Activated naive CD4-positive, alpha-beta T cell treated with anti-CD3 and anti-CD28 coated beads, Interleukin-2, amount 50 U/mL, for 24 hours (primary cell): ENCODE measurements at regions not wholly inside any gene's neighbourhood (a gene's known extent, or its start where the extent isn't known, plus 50 kb on each side); places are given as distances from the start of the nearest gene placed in this dataset.

ENCODE experiments used
- H3K27ac Mint-ChIP-seq: one replicate; pipeline ENCODE4 v1.8.0; 2021; ENCODE audit warnings: mild to moderate bottlenecking, mixed read lengths
- H3K27me3 Mint-ChIP-seq: one replicate; pipeline ENCODE4 v1.8.0; 2021; ENCODE audit warnings: mixed read lengths
- H3K36me3 Mint-ChIP-seq: one replicate; pipeline ENCODE4 v1.8.0; 2021; ENCODE audit warnings: mixed read lengths
- H3K4me1 Mint-ChIP-seq: one replicate; pipeline ENCODE4 v1.8.0; 2021; ENCODE audit warnings: mixed read lengths
- H3K4me3 Mint-ChIP-seq: one replicate; pipeline ENCODE4 v1.8.0; 2021; ENCODE audit warnings: mild to moderate bottlenecking, mixed read lengths
- H3K9me3 Mint-ChIP-seq: one replicate; pipeline ENCODE4 v1.8.0; 2021; ENCODE audit warnings: mixed read lengths

DNA sequence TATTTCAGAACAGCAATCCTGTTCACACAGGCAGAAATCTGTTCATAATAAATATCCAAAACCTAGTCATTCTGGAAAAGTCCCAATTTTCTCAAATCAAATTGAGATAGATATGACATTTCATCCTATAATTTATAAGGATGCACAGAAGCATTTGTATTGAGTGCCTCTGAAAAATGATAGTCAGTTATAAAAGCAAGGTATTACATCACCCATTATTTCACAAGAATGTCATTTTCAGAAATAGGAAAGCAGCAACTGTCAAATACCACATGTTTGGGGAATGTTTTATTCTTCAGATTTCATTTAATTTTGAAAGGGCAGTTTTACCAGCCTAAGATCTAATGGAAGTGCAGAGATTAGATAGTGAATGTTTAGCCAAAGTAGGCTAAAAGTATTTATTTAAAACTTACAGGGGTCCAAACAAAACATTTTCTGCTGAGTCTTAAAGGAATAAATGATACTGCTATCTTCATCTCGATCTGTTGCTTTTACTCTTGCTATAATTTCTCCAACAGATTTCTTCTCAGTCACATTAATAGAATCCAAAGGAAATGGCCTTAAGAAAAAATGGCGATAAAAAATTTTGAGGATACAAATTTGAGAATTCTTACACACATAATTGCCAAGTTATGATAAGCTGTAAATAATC lies 185.8 kb downstream of the HGF start:
- H3K36me3 Mint-ChIP-seq, result no peaks in the 10 kb centered on the region
- no peak overlapping the region for H3K4me3 Mint-ChIP-seq
- peaks cover 11% of the 10 kb centered on the region for H3K9me3 Mint-ChIP-seq
- H3K27me3 Mint-ChIP-seq, result no peaks in the 10 kb centered on the region
- H3K4me1 Mint-ChIP-seq, result no peaks in the 10 kb centered on the region
- no peak overlapping the region for H3K27ac Mint-ChIP-seq

DNA sequence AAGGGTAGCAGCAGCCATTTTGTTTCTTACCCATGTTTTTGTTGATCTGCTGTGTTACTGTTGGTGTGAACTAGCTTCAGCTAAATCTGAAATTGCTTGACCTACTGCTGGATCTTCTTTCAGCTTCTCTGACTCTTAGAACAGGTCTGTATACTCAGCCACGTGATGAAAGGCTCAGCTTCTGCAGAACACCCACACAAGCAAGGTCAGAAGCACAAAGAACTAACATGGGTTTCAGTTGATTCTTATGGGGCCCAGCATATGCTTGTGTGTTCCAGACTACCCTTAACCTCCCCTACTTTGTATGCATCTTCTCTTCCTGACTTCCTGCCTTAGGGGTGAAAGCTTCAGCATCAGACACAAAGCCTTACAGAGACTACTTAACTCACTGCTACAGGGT lies 186.8 kb downstream of the HGF start:
- no peaks in the 10 kb centered on the region for H3K27me3 Mint-ChIP-seq
- no peaks in the 10 kb centered on the region for H3K36me3 Mint-ChIP-seq
- no peak overlapping the region for H3K27ac Mint-ChIP-seq
- peaks cover 12% of the 10 kb centered on the region for H3K9me3 Mint-ChIP-seq
- H3K4me1 Mint-ChIP-seq, result no peaks in the 10 kb centered on the region
- H3K4me3 Mint-ChIP-seq, result no peak overlapping the region

- Mint-ChIP-seq H3K9me3 (peaks cover 9% of the 10 kb centered on the region), H3K4me3 (no peak overlapping the region), H3K27me3 (no peaks in the 10 kb centered on the region), H3K36me3 (no peaks in the 10 kb centered on the region), H3K27ac (no peak overlapping the region), H3K4me1 (no peaks in the 10 kb centered on the region)
Measured at GRCh38 chr7:81577642-81578340, 192.1 kb downstream of the HGF start.

DNA sequence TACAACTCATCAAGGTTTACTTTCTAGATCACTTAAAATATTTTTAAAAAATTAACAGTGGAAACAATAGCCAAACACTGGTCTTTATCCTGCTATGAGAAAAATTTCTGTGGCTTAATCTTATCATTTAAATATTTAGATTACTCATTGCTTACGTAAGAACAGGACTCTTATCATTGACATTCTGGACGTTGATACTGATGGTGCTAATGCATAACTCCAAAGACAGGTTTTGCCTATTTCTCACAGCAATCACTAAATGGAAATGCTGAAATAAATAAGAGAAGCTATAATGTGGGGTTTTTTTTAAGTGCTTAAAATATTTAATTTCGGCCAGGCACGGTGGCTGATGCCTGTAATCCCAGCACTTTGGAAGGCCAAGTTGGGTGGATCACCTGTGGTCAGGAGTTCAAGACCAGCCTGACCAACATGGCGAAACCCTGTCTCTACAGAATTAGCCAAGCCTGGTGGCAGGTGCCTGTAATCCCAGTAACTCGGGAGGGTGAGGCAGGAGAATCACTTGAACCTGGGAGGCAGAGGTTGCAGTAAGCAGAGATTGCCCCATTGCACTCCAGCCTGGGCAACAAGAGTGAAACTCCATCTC lies 195.0 kb downstream of the HGF start:
- Mint-ChIP-seq H3K9me3 (peaks cover 5% of the 10 kb centered on the region), H3K36me3 (no peaks in the 10 kb centered on the region), H3K4me1 (no peaks in the 10 kb centered on the region), H3K27me3 (no peaks in the 10 kb centered on the region), H3K4me3 (no peak overlapping the region), H3K27ac (no peak overlapping the region)

DNA sequence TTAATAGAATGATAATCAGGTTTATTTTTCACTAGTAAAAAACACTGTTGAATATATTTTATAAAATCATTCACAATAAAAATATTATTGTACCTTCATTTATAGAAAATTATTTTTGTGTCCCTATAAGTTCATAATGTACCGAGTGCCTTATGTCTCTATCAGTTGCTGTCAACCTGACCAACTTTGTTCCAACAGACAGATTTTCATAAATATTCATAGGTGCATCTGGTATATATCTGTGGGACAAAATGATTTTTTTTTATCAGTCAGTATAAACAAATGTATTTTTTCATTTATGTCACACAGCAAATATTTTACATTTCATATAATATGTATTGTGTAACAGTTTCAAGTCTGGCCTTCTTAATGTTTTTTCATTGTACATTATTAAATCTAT lies 195.9 kb downstream of the HGF start:
- H3K27ac Mint-ChIP-seq, result no peak overlapping the region
- peaks cover under 1% of the 10 kb centered on the region for H3K9me3 Mint-ChIP-seq
- no peaks in the 10 kb centered on the region for H3K4me1 Mint-ChIP-seq
- H3K36me3 Mint-ChIP-seq, result no peaks in the 10 kb centered on the region
- no peaks in the 10 kb centered on the region for H3K27me3 Mint-ChIP-seq
- H3K4me3 Mint-ChIP-seq, result no peak overlapping the region

DNA sequence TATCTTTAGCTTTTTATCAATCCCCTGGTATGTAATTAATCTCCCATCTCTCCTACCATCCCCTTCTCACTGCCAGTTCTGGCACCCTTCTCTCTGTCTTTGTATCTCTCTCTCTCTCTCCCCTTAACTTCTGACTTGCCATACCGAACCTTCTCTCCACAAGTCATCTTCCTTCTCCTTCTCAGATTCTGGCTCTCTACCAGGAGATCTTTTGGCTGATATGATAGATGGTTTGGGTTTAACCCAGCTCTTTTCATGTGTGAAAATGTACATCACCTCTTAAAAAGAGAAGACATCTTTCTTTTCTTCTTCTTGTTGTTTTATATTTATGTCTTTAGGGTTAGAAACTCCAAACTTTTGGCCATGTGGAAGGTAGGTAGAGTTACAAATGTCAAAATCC lies 196.7 kb downstream of the HGF start:
- H3K27ac Mint-ChIP-seq, result no peak overlapping the region
- H3K4me3 Mint-ChIP-seq, result no peak overlapping the region
- no peaks in the 10 kb centered on the region for H3K4me1 Mint-ChIP-seq
- no peaks in the 10 kb centered on the region for H3K9me3 Mint-ChIP-seq
- no peaks in the 10 kb centered on the region for H3K36me3 Mint-ChIP-seq
- H3K27me3 Mint-ChIP-seq, result no peaks in the 10 kb centered on the region

- Mint-ChIP-seq H3K27me3 (no peaks in the 10 kb centered on the region), H3K4me3 (no peak overlapping the region), H3K27ac (no peak overlapping the region), H3K4me1 (no peaks in the 10 kb centered on the region), H3K36me3 (no peaks in the 10 kb centered on the region), H3K9me3 (no peaks in the 10 kb centered on the region)
Measured at GRCh38 chr7:81562581-81562980, 207.3 kb downstream of the HGF start.

GRCh38 chr7:81560708-81561107 lies 209.1 kb downstream of the HGF start:
- H3K4me1 Mint-ChIP-seq, result no peaks in the 10 kb centered on the region
- H3K36me3 Mint-ChIP-seq, result no peaks in the 10 kb centered on the region
- H3K9me3 Mint-ChIP-seq, result no peaks in the 10 kb centered on the region

GRCh38 chr7:81549484-81550016 lies 220.3 kb downstream of the HGF start:
- Mint-ChIP-seq H3K27me3 (no peaks in the 10 kb centered on the region), H3K4me3 (no peak overlapping the region), H3K4me1 (no peaks in the 10 kb centered on the region), H3K9me3 (peaks cover 6% of the 10 kb centered on the region), H3K27ac (no peak overlapping the region), H3K36me3 (peaks cover 2% of the 10 kb centered on the region)

More at GRCh38 chr7:81560708-81561107, 209.1 kb downstream of the HGF start:
- Mint-ChIP-seq H3K4me3 (no peak overlapping the region), H3K27me3 (no peaks in the 10 kb centered on the region), H3K27ac (no peak overlapping the region)

- H3K4me1 Mint-ChIP-seq, result no peaks in the 10 kb centered on the region
- H3K27ac Mint-ChIP-seq, result no peak overlapping the region
- H3K36me3 Mint-ChIP-seq, result no peaks in the 10 kb centered on the region
- H3K27me3 Mint-ChIP-seq, result no peaks in the 10 kb centered on the region
- no peak overlapping the region for H3K4me3 Mint-ChIP-seq
- H3K9me3 Mint-ChIP-seq, result no peaks in the 10 kb centered on the region
Measured at GRCh38 chr7:81534996-81535395, 234.9 kb downstream of the HGF start.

GRCh38 chr7:81534446-81534845 lies 235.4 kb downstream of the HGF start:
- no peaks in the 10 kb centered on the region for H3K4me1 Mint-ChIP-seq
- H3K4me3 Mint-ChIP-seq, result no peak overlapping the region
- H3K9me3 Mint-ChIP-seq, result no peaks in the 10 kb centered on the region
- no peaks in the 10 kb centered on the region for H3K36me3 Mint-ChIP-seq
- H3K27me3 Mint-ChIP-seq, result no peaks in the 10 kb centered on the region
- no peak overlapping the region for H3K27ac Mint-ChIP-seq

GRCh38 chr7:81533931-81534330 lies 235.9 kb downstream of the HGF start:
- H3K4me3 Mint-ChIP-seq, result no peak overlapping the region
- H3K36me3 Mint-ChIP-seq, result no peaks in the 10 kb centered on the region
- no peaks in the 10 kb centered on the region for H3K27me3 Mint-ChIP-seq
- H3K9me3 Mint-ChIP-seq, result no peaks in the 10 kb centered on the region
- no peak overlapping the region for H3K27ac Mint-ChIP-seq
- H3K4me1 Mint-ChIP-seq, result no peaks in the 10 kb centered on the region

GRCh38 chr7:81533426-81533825 lies 236.4 kb downstream of the HGF start:
- Mint-ChIP-seq H3K4me1 (no peaks in the 10 kb centered on the region), H3K4me3 (no peak overlapping the region), H3K27me3 (no peaks in the 10 kb centered on the region), H3K27ac (no peak overlapping the region), H3K36me3 (no peaks in the 10 kb centered on the region), H3K9me3 (no peaks in the 10 kb centered on the region)

DNA sequence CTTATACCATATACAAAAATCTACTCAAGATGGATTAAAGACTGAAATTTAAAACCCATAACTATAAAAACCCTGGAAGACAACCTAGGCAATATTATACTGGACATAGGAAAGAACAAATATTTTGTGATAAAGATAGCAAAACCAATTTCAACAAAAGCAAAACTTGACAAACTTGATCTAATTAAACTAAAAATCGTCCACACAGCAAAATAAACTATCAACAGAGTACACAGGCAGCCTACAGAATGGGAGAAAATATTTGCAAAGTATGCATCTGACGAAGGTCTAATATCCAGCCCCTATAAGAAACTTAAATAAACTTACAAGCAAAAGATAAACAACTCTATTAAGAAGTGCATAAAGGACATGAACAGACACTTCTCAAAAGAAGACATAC lies 240.1 kb downstream of the HGF start:
- Mint-ChIP-seq H3K9me3 (no peaks in the 10 kb centered on the region), H3K4me3 (no peak overlapping the region), H3K27me3 (no peaks in the 10 kb centered on the region), H3K36me3 (no peaks in the 10 kb centered on the region), H3K27ac (no peak overlapping the region), H3K4me1 (no peaks in the 10 kb centered on the region)

DNA sequence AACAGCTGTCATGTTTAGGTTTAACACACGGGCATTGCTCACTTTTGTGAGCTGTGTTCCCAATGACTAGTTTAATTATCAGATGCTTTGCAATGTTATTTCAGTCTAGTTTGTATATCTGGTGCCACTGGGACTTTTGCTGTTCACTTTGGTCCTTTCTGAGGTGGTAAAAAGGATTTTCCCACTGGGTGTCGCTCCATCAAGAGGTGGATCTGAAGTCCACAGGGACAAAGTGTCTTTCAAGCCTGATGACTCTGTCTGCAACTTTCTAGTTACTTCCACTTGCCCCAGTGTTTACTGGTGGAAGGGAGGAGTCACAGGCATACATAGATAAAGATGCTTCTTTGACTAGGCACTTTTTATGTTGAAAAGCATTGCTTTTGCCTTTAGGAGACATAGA lies 242.2 kb downstream of the HGF start:
- H3K27ac Mint-ChIP-seq, result no peak overlapping the region
- no peaks in the 10 kb centered on the region for H3K36me3 Mint-ChIP-seq
- H3K27me3 Mint-ChIP-seq, result no peaks in the 10 kb centered on the region
- H3K4me3 Mint-ChIP-seq, result no peak overlapping the region
- H3K4me1 Mint-ChIP-seq, result no peaks in the 10 kb centered on the region
- H3K9me3 Mint-ChIP-seq, result no peaks in the 10 kb centered on the region

DNA sequence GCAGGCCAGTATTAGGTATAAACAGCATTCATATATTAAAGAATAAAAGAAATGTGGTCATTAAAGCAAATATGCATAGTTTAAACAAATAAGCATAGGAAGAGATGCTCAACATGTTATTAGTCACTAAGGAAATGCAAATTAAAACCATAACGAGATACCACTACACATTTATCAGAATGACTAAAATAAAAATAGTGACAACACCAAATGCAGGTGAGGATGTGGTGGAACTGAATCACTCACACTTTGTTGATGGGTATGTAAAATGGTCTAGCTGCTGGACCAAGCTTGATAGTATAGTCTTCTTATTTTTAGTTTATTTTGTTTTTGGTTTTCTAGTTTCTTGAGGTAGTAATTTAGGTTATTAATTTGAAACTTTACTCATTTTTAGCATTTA lies 242.9 kb downstream of the HGF start:
- H3K4me3 Mint-ChIP-seq, result no peak overlapping the region
- H3K27me3 Mint-ChIP-seq, result no peaks in the 10 kb centered on the region
- no peaks in the 10 kb centered on the region for H3K36me3 Mint-ChIP-seq

More for the DNA sequence above, 242.9 kb downstream of the HGF start:
- Mint-ChIP-seq H3K4me1 (no peaks in the 10 kb centered on the region), H3K27ac (no peak overlapping the region), H3K9me3 (no peaks in the 10 kb centered on the region)
